ENCODE measurements at regions not wholly inside any gene's neighbourhood (a gene's known extent, or its start where the extent isn't known, plus 50 kb on each side); places are given as distances from the start of the nearest gene placed in this dataset.

GRCh38 chr11:131108760-131109159 lies 192.5 kb upstream of the SNX19 start:
- no peaks in the 10 kb centered on the region for H3K36me3 ChIP-seq
- TF ChIP-seq POLR2A (IDR thresholded peaks at IDR 0.05): no peak
- no peak for TF ChIP-seq POLR2AphosphoS5 (IDR thresholded peaks at IDR 0.05)
- TF ChIP-seq CTCF (IDR thresholded peaks at IDR 0.05): no peak
- no peak for TF ChIP-seq EP300 (IDR thresholded peaks at IDR 0.05)
- no peaks in the 10 kb centered on the region for H3K4me1 ChIP-seq
- peaks cover 0 to 15% (median 0%) of the 10 kb centered on the region in 3 donors for H3K9me3 ChIP-seq
- peaks cover 4% of the 10 kb centered on the region for H3K27me3 ChIP-seq
- no peak for ATAC-seq
- 56 to 83% methylated on average over 1 of the region's 1 CpG for WGBS, 2 donors (ENCODE audit: low coverage in 1 of 2)
- no peak overlapping the region for H3K4me3 ChIP-seq
- H3K27ac ChIP-seq: no peak overlapping the region

- Histone ChIP-seq H3K27ac (no peak overlapping the region), H3K4me1 (no peaks in the 10 kb centered on the region), H3K27me3 (peaks cover 4% of the 10 kb centered on the region), H3K9me3 (peaks cover 0 to 15% (median 0%) of the 10 kb centered on the region in 3 donors), H3K4me3 (no peak overlapping the region), H3K36me3 (no peaks in the 10 kb centered on the region)
- no peak for ATAC-seq
- TF ChIP-seq POLR2AphosphoS5 (IDR thresholded peaks at IDR 0.05): no peak
- no peak for TF ChIP-seq EP300 (IDR thresholded peaks at IDR 0.05)
- no peak for TF ChIP-seq POLR2A (IDR thresholded peaks at IDR 0.05)
- TF ChIP-seq CTCF (IDR thresholded peaks at IDR 0.05): no peak
- 63 to 73% methylated on average over 4 of the region's 4 CpGs for WGBS, 2 donors (ENCODE audit: low coverage in 1 of 2)
Observed at GRCh38 chr11:131109257-131109656, 193.0 kb upstream of the SNX19 start.

- H3K4me3 ChIP-seq: no peak overlapping the region
- 45 to 78% methylated on average over 3 to 5 of the region's 5 CpGs for WGBS, 2 donors (ENCODE audit: low coverage in 1 of 2)
Observed at GRCh38 chr11:131109790-131110189, 193.5 kb upstream of the SNX19 start.

GRCh38 chr11:131111775-131112174 lies 195.5 kb upstream of the SNX19 start:
- Histone ChIP-seq H3K27me3 (peaks cover 4% of the 10 kb centered on the region), H3K36me3 (no peaks in the 10 kb centered on the region), H3K9me3 (peaks cover 0 to 15% (median 0%) of the 10 kb centered on the region in 3 donors), H3K27ac (no peak overlapping the region), H3K4me3 (no peak overlapping the region), H3K4me1 (no peaks in the 10 kb centered on the region)
- no peak for ATAC-seq
- TF ChIP-seq POLR2AphosphoS5 (IDR thresholded peaks at IDR 0.05) (no peak), EP300 (IDR thresholded peaks at IDR 0.05) (no peak), POLR2A (IDR thresholded peaks at IDR 0.05) (no peak)
- 65 to 82% methylated on average over 2 to 4 of the region's 4 CpGs for WGBS, 2 donors (ENCODE audit: low coverage in 1 of 2)

More at GRCh38 chr11:131109790-131110189, 193.5 kb upstream of the SNX19 start:
- ATAC-seq: no peak
- Histone ChIP-seq H3K27me3 (peaks cover 4% of the 10 kb centered on the region), H3K9me3 (peaks cover 0 to 15% (median 0%) of the 10 kb centered on the region in 3 donors), H3K27ac (no peak overlapping the region), H3K4me1 (no peaks in the 10 kb centered on the region), H3K36me3 (no peaks in the 10 kb centered on the region)
- TF ChIP-seq POLR2AphosphoS5 (IDR thresholded peaks at IDR 0.05) (no peak), CTCF (IDR thresholded peaks at IDR 0.05) (no peak), EP300 (IDR thresholded peaks at IDR 0.05) (no peak), POLR2A (IDR thresholded peaks at IDR 0.05) (no peak)

GRCh38 chr11:131118247-131118646 lies 202.0 kb upstream of the SNX19 start:
- TF ChIP-seq CTCF (IDR thresholded peaks at IDR 0.05): no peak
- no peak for TF ChIP-seq POLR2AphosphoS5 (IDR thresholded peaks at IDR 0.05)
- TF ChIP-seq POLR2A (IDR thresholded peaks at IDR 0.05): no peak
- no peak for TF ChIP-seq EP300 (IDR thresholded peaks at IDR 0.05)
- WGBS, 2 donors (ENCODE audit: low coverage in 1 of 2): 74 to 88% methylated on average over 2 to 3 of the region's 3 CpGs

More at GRCh38 chr11:131118247-131118646, 202.0 kb upstream of the SNX19 start:
- H3K27ac ChIP-seq: no peak overlapping the region
- H3K4me3 ChIP-seq: no peak overlapping the region
- no peaks in the 10 kb centered on the region for H3K27me3 ChIP-seq
- H3K4me1 ChIP-seq: no peaks in the 10 kb centered on the region
- H3K9me3 ChIP-seq: no peaks in the 10 kb centered on the region
- no peak for ATAC-seq
- H3K36me3 ChIP-seq: no peaks in the 10 kb centered on the region
